NCI-H2196 (cell line): ENCODE measurements at regions not wholly inside any gene's neighbourhood (a gene's known extent, or its start where the extent isn't known, plus 50 kb on each side); places are given as distances from the start of the nearest gene placed in this dataset.
"Not testable (repeated sequence)": the region's sequence is repeated elsewhere in the genome, so short reads cannot be mapped to it uniquely, and the experiment has no call there.

Source experiments
- DNase-seq: peaks from one replicate; lab custom pipeline; 2025; ENCODE audit not compliant: unreplicated experiment; lab: John Stamatoyannopoulos, UW

DNA sequence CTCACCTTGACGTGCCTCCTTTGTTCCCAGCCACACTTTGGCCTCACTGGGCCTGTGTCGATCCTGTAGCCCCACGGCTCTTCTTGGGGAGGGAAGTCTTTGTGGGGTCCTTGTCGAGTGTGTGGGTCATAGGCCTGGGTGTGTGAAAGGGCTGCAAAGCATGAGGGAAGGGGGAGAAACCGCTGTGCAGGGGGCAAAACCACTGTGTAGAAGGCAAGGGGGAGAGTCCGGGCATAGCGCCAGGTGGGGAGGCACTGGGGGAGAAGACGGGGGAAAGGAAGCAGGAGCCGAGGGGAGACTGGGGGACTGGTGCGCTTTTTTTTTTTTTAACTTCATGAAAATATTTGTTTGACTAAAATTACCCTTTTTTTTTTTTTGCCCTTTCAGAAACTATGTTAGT lies 65.1 kb upstream of the RASD2 start:
- DNase-seq = no peak

DNA sequence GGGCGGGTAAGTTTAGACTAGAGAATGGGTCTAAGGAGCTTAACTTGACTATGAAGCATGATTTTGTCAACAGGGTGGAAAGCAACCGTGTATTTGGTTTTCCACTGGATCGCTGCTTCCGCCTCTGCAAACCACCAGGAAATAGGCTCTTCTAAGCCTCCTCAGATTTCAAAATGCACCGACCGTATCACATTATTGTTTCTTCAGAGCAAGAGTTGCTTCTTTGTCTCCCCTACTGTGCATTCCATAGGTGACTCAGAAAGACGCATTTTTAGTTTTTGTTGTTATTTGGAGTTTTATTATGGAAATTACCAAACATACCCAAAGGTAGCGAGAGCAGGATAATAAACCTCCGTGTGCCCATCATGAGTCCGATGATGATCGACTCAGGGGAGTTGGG lies 64.3 kb upstream of the RASD2 start:
- DNase-seq = no peak

DNA sequence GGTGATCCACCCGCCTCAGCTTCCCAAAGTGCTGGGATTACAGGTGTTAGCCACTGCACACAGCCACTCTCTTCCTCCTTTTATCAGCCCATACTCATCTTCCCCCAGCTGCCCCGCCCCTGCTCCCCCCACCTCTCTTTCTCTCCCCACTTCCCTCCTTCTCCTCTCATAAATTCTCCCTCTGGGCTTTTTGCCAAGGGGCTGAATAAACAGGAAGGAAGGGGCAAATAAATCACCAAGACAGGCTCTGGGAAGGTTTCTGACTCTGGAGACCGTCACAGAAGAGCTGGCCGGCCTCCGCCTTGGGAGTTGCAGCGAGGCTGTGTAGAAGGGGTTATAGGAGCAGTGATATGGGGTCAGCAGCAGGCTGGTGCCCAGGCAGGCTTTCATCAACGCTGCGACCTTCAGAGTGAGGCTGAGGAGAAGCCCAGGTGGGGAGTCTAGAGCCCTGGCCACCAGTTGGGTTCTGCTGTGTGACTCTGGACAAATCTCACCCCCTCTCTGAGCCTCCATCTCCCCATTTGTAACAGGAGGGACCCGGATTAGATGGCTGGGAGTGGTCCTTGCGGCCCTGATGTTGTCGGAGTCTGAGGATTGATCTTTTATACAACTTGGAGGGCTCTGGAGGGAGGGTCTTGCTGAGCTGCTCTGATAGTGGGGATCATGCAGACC lies 62.6 kb upstream of the RASD2 start:
- DNase-seq = peak; percentile 66

DNA sequence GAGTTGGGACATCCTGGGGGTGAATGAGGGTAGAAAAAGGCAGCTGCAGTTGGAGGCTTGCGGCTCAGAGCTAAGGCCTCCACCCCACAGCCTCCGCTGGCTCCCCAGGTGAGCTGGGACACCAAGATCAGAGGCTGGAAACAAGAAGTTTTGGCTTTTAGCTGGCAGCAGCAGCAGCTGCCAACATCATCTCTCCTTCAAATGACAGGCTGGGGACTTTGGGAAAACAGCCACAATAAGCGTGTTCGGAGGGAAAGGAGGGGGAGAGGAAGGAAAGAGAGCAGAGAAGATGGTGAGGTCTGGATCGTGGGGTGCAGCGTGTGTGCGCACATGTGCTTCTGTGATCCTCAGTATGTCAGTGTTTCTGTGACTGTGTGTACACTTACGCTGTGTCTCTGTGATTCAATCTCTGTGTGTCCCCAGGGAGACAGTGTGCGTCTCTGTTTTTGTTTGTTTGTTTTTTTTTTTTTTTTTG lies 62.0 kb upstream of the RASD2 start:
- no peak for DNase-seq

DNA sequence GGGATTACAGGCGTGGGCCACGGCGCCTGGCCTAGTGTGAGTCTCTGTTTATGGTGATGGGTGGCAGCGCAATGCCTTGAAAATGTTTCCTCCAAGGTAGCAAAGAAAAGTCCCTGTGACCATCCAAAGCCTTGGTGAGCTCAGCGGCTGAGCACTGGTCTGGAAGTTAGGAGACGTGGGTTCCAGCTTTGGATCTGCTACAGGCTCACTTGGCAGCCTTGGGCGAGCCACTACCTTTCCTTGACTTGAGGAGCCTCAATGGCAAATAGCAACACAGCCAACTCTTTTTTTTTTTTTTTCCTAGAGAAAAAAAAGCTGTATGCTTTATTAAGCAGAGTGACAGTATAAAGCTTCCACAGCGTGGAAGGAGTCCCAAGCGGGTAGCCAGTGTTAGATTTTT lies 61.3 kb upstream of the RASD2 start:
- DNase-seq = no peak

DNA sequence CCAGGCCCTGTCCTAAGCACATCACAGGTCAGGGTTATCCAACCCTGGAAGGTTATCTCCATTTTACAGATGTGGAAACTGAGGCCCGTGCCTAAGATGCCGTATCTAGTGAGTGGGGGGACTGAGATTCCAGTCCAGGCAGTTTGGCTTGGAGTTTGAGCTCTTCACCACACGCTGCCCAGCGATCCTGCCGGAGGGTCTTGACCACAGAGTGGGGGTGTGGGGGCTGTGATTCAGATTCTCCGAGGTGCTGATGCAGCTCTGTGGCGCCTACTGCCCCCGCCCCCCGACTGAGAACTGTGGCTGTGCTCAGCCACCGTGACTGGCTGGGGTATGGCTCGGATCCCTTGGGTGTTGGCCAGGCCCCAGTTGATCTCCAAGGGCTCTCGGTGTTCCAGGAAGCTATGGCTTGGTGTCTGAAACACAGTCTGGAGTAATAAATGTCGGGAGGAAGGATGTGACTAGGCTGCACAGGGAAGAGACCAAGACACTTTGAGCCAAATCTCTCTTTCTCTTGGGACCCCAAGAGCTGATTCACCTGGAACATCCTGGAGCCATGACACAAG lies 60.6 kb upstream of the RASD2 start:
- DNase-seq = no peak

DNA sequence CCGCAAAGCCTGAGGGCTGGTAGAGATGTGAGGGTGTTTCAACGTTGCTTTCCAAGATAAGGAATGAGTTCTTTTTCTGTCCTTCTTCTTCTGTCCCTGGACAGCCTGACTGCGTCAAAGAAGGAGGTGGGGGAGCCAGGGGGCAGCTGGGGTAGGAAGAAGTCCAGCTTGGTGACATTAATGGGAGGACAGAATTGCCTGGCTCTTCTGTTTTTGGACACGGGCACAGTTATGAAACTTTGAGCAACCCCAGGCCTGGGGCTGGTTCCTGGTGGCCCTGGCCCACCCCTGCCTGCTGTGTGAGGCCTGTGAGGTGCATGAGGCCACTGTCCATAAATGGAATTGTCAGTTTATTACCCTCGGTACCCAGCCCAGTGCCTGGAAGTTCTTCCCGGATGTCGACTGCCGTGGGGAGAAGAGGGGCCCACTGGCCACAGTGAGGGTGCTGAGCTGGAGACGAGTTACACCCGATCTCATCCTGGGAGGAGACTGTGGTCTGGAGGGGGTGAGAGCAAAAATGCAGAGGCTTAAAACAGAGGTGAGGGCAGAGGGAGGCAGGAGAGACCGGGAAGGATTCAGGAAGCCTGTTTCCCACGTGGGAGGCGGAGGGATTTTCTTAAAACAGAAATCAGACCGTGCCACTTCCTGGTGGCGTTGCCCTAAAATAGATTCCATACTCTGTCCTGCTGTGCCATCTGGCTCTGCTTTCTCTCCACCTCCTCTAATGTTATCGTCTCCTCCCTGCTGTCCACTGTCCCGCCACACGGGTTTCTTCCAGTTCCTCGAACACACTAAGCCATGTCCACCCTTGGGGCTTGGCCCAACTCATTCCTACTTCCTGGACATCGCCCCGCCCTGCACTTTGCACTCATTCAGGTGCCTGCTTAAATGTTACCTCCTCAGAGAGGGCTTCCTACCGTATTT lies 59.7 kb upstream of the RASD2 start:
- no peak for DNase-seq

DNA sequence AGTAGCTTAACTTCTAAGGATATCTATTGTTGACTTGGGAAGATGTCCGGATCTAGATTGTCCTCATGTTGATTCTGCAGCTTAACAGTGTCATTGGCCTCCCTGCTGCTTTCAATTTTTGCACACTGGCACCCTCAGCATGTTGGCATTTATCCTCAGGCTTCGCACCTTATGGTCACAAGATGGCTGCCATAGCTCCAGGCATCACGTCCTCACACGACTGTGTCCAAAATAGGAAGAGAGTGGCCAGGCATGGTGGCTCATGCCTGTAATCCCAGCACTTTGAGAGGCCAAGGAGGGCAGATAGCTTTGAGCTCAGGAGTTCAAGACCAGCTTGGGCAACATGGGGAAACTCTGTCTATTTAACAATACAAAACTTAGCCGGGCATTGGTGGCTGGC lies 58.3 kb upstream of the RASD2 start:
- no peak for DNase-seq

DNA sequence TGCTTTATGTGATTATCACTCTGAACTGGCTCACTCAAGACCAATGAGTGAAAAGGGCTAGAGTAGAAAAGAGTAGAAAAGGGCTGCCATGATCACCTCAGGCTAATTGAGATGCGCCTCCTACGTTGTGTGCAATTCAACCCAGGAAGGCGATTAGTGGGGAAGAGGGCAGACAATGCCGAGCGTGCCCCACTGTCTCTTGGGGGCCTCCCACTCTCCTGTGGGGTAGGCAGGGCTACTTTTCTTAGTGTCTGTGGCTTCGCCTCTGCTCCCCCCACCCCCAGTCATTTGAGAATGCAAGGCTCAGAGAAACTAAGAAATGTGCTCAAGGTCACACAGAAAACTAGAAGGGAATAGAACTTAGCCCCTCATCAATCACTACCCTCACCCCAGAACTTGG lies 57.7 kb upstream of the RASD2 start:
- DNase-seq = no peak

DNA sequence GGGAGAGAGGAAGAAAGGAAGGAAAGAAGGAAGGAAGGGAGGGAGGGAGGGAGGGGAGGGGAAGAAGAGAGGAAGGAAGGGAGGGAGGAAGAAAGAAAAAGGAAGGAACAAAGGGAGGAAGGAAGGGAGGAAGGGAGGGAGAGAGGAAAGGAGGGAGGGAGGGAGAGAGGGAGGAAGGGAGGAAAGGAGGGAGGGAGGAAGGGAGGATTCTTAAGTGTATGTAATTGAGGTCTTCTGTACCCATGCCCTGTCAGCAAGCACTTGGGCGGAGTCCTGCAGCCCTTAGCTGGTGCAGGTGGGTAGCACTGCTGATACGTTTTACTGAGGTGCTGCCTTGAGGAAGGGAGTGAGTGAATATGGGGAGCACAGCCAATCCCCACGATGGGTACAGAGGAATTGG lies 56.9 kb upstream of the RASD2 start:
- DNase-seq = no peak

DNA sequence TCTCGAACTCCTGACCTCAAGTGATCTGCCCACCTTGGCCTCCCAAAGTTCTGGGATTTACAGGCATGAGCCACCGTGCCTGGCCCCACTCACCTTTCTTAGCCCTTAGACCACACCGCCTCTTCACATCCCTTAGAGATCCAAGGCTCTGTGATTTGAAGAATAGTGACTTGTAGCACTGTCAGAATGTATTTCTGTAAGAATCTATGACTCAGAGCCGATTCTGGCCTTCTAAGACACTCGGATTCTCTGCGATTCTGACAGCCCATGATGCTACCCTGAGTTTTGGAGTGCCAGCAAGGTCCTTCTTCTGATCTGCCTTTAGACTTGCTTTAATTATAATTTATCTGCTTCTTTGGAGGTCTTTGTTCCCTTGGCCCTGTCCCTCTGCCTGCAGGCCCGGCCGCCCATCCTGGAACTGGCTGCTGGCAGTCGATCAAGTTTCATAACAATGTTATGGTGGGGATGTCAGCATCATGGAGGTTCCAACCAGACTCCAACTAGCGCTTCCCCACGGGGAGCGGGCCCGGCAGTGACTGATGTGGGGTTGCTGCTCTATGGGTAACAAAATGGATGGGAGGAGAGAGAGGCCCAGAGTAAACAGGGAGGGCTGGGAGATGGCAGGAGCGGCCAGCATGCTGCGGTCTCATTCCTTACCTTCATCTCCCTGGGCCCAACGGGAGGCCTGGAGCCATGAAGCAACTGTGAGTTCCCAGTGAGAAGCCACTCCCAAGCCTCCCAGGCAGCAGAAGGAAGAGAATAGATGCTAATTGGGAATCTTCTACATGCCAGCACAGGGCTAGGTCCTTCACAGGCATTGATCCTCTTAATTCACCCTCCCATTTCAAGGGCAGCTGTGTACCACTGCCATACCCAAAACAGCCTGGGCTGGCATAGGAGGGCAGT lies 55.7 kb upstream of the RASD2 start:
- no peak for DNase-seq

DNA sequence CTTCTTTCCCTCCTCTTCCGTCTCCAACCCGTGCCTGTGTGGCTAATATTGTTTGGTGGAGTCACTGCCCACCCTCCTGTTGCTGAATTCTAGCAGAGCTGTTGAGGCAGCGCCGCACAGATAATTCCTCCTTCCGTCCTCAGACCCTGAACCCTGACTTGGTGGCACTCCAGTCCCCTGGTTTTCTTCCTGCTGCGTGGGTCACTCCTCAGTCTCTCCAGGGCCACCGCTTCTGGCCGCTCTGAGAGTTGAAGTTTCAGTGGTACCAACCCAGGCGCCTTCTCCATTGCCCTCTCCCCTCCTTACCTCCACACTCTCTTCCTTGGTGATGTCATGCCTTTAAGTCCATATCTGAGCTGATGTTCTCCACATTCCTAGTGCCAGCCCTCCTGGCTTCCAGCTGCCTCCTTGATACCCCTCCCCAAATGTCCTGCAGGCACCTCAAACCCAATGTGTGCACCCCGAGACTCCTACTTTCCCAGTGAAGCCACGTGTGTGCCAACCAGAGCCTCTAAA lies 54.5 kb upstream of the RASD2 start:
- DNase-seq = no peak

DNA sequence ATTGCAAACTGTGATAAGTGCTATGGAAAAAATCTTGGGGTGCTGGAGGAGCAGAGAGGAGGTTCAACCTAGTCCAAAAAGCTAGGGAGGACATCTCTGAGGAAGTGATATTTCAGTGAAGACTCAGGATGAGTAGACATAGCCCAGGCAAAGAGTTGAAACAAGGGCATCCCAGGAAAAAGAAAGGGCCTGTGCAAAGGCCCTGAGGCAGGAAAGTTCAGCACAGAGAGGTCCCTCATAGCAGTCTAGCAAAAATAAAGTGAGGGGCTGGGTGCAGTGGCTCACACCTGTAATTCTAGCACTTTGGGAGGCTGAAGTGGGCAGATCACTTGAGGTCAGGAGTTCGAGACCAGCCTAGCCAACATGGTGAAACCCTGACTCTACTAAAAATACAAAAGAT lies 53.0 kb upstream of the RASD2 start:
- DNase-seq = not testable (repeated sequence)

DNA sequence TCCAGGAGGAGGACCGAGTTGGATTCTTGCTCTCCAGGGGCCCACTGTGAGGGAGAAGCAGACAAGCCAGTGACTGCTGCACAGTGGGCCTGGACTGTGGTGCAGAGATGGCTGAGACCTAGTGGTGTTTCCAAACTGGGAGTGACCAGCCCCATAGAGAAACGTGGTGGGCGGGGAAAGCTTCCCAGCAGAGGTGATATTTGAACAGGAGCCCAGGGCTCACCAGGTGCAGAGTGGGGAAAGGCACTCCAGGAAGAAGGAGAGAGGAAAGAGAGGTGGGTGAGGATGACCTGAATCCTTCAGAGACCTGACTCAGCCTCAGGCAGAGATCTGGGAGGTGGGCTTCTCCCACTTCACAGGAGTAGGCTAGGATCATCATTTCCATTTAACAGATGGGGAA lies 52.1 kb upstream of the RASD2 start:
- DNase-seq = peak; percentile 44

DNA sequence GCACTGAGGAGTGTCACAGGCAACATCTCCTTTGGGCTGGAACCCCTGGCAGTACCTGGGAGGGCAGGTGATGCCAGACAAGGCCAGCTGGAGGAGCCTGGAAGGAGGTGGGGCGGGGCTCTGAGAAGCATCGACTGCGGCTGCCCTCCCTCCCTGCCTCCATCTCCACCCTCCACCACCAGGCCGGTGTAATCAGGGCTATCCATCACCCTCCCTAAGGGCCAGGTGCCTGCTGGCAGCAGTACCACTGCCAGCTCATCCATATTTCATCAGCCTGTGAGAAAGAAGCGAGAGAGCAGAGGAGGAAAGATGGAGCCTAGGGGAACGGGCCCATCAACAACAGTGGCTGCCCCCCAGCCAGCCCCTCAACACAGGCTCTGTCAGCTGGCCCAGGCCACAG lies 51.4 kb upstream of the RASD2 start:
- peak; percentile 48 for DNase-seq
